Left lung (tissue), 4 donors: ENCODE measurements at regions not wholly inside any gene's neighbourhood (a gene's known extent, or its start where the extent isn't known, plus 50 kb on each side); places are given as distances from the start of the nearest gene placed in this dataset.

Experiments
- ATAC-seq: fragments of 200-7000 bp; cut with Tn5 transposase; one replicate; pipeline ENCODE4 v1.9.1; 2020; ENCODE audit warnings: moderate library complexity
- DNase-seq, 4 donors: peaks; one replicate each; pipeline ENCODE4 v3.0.0-alpha.2; 2013 to 2020
- H3K27ac ChIP-seq, 2 donors: fragments of 200-600 bp; sonication (generic) in 1 of 2; one replicate each; pipeline versions ENCODE4 v1.5.0 to v1.8.0; 2020 to 2021
- H3K27me3 ChIP-seq, 2 donors: fragments of 200-600 bp; sonication (generic) in 1 of 2; one replicate each; pipeline versions ENCODE4 v1.5.0 to v1.8.0; 2020 to 2021
- H3K36me3 ChIP-seq, 2 donors: fragments of 200-600 bp; sonication (generic) in 1 of 2; one replicate each; pipeline versions ENCODE4 v1.5.0 to v1.8.0; 2020 to 2021
- H3K4me1 ChIP-seq, 2 donors: fragments of 200-600 bp; one replicate each; pipeline ENCODE4 v1.8.0; 2021
- H3K4me3 ChIP-seq, 2 donors: fragments of 200-600 bp; sonication (generic) in 1 of 2; one replicate each; pipeline versions ENCODE4 v1.5.0 to v1.8.0; 2020 to 2021; ENCODE audit warnings: mild to moderate bottlenecking in 1 of 2
- H3K9me3 ChIP-seq, 2 donors: fragments of 200-600 bp; sonication (generic) in 1 of 2; one replicate each; pipeline versions ENCODE4 v1.5.0 to v1.8.0; 2020 to 2021
- CTCF ChIP-seq, 2 donors: fragments of 200-600 bp; sonication (generic) in 1 of 2; IDR thresholded peaks; one replicate each; pipeline versions ENCODE4 v1.5.0 to v1.8.0; 2021; ENCODE audit warnings: antibody characterized with exemption in 2 of 2
- intact Hi-C, 2 donors: fragments of 100-400 bp; cut with DNase I; formaldehyde crosslinking; loops; one replicate each; pipeline versions ENCODE4 v1.11.2 to v1.14.2; 2022
- donor health status: DM: no; HTN: yes; CAD: no.
- donor health status: DM: no; HTN: no; CAD: no.

- H3K4me3 ChIP-seq = no peak overlapping the region
- DNase-seq (no peak), ATAC-seq (no peak)
- no peak for TF ChIP-seq CTCF (IDR thresholded peaks at IDR 0.05)
- H3K9me3 ChIP-seq = no peaks in the 10 kb centered on the region
- peaks cover 0 to 19% of the 10 kb centered on the region in 2 donors for H3K27me3 ChIP-seq
- no peak overlapping the region for H3K27ac ChIP-seq
- H3K4me1 ChIP-seq = no peaks in the 10 kb centered on the region
- H3K36me3 ChIP-seq = no peaks in the 10 kb centered on the region
- intact Hi-C loops = no loop called here
These were observed 99.4 kb upstream of the LHX1 start for GRCh38 chr17:36837939-36838272.

- DNase-seq = no peak
- TF ChIP-seq CTCF (IDR thresholded peaks at IDR 0.05) = no peak
- no peak overlapping the region for H3K4me3 ChIP-seq
- peaks cover 0 to 32% of the 10 kb centered on the region in 2 donors for H3K27me3 ChIP-seq
- no peak for ATAC-seq
- H3K9me3 ChIP-seq = no peaks in the 10 kb centered on the region
- H3K4me1 ChIP-seq = no peaks in the 10 kb centered on the region
- intact Hi-C loops = no loop called here
- H3K36me3 ChIP-seq = no peaks in the 10 kb centered on the region
- H3K27ac ChIP-seq = no peak overlapping the region
These were observed 98.0 kb upstream of the LHX1 start for GRCh38 chr17:36839256-36839655.

DNA sequence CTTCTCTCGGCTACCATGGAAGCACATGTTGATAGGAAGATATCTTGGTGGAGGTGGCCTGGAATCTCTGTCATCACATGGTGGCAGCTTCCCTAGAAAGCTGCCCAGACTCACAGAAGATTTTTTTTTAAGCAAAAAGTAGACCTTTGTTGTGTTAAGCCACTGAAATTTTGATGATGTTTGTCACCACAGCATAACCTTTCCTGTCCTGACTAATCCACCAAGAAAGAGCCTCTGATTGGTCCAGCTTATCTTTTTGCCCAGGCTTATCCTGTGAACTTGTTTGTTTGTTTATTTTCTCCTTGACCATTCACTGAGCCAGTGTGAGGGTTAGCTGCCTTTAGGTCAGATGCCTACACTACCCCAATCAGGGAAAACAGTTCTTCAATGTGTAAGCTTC lies 96.5 kb upstream of the LHX1 start:
- no peak for DNase-seq
- intact Hi-C loops = no loop called here
- Histone ChIP-seq H3K9me3 (no peaks in the 10 kb centered on the region), H3K4me3 (no peak overlapping the region), H3K27ac (no peak overlapping the region), H3K4me1 (no peaks in the 10 kb centered on the region), H3K36me3 (no peaks in the 10 kb centered on the region), H3K27me3 (peaks cover 0 to 48% of the 10 kb centered on the region in 2 donors)
- no peak for TF ChIP-seq CTCF (IDR thresholded peaks at IDR 0.05)
- no peak for ATAC-seq

- Histone ChIP-seq H3K36me3 (no peaks in the 10 kb centered on the region), H3K27ac (no peak overlapping the region), H3K4me3 (no peak overlapping the region), H3K9me3 (no peaks in the 10 kb centered on the region), H3K27me3 (peaks cover 0 to 63% of the 10 kb centered on the region in 2 donors), H3K4me1 (no peaks in the 10 kb centered on the region)
- DNase-seq (no peak), ATAC-seq (no peak)
- intact Hi-C loops = no loop called here
- no peak for TF ChIP-seq CTCF (IDR thresholded peaks at IDR 0.05)
These were observed 95.0 kb upstream of the LHX1 start for GRCh38 chr17:36842231-36842819.

- intact Hi-C loops = no loop called here
- Histone ChIP-seq H3K36me3 (no peaks in the 10 kb centered on the region), H3K27ac (no peak overlapping the region), H3K4me3 (no peak overlapping the region), H3K4me1 (no peaks in the 10 kb centered on the region), H3K27me3 (peaks cover 0 to 70% of the 10 kb centered on the region in 2 donors), H3K9me3 (no peaks in the 10 kb centered on the region)
- TF ChIP-seq CTCF (IDR thresholded peaks at IDR 0.05) = no peak
- ATAC-seq (no peak), DNase-seq (no peak)
These were observed 94.2 kb upstream of the LHX1 start for GRCh38 chr17:36842963-36843558.
